B cell (primary cell): ENCODE measurements at regions not wholly inside any gene's neighbourhood (a gene's known extent, or its start where the extent isn't known, plus 50 kb on each side); places are given as distances from the start of the nearest gene placed in this dataset.

Source experiments
- ATAC-seq: fragments of 200-7000 bp; cut with Tn5 transposase; one replicate; pipeline ENCODE4 v1.10.0; 2021; ENCODE audit warnings: low read depth, mild to moderate bottlenecking, moderate number of reproducible peaks, moderate library complexity
- CTCF ChIA-PET: fragments of 350-600 bp; sonication (Branson Sonifier 250); formaldehyde crosslinking; loops from one replicate; lab custom pipeline; 2021; ENCODE audit warnings: antibody characterized with exemption, inconsistent platforms; lab: Charles Lee
- POLR2A ChIA-PET: fragments of 350-600 bp; sonication (Branson Sonifier 250); formaldehyde crosslinking; loops from one replicate; lab custom pipeline; 2021; ENCODE audit warnings: antibody characterized with exemption; lab: Charles Lee
- DNase-seq: peaks from one replicate; pipeline ENCODE4 v3.0.0; 2013
- H2AFZ ChIP-seq: 2 replicates; pipeline ENCODE4 v1.6.1; 2012; ENCODE audit warnings: mild to moderate bottlenecking, low read depth, low read length; ENCODE audit not compliant: insufficient read depth, poor library complexity, severe bottlenecking
- H3K27ac ChIP-seq, 2 donors: 1 replicate in 1 of 2; 2 replicates in 1 of 2; pipeline ENCODE4 v1.5.1; 2012 to 2013; ENCODE audit warnings: low read length in 2 of 2, mild to moderate bottlenecking in 2 of 2, moderate library complexity in 1 of 2
- H3K27me3 ChIP-seq, 4 experiments: fragments of 200-600 bp in 1 of 4; sonication (generic) in 1 of 4; replicated peaks in 1 of 4; 1 replicate in 2 of 4; 2 replicates in 2 of 4; pipeline versions ENCODE4 v1.6.1 to v1.7.0; 2013 to 2016; ENCODE audit warnings: low read length in 3 of 4, mild to moderate bottlenecking in 2 of 4, mixed read lengths in 1 of 4, moderate library complexity in 1 of 4; ENCODE audit not compliant: insufficient read depth in 4 of 4, control insufficient read depth in 3 of 4; ENCODE audit errors: control extremely low read depth in 1 of 4
- H3K36me3 ChIP-seq, 2 experiments: replicated peaks in 1 of 2; 1 replicate in 1 of 2; 2 replicates in 1 of 2; pipeline versions ENCODE4 v1.6.1 to v1.7.1; 2013; ENCODE audit warnings: low read length in 1 of 2; ENCODE audit not compliant: insufficient read depth in 2 of 2, control insufficient read depth in 1 of 2; ENCODE audit errors: control extremely low read depth in 1 of 2, extremely low read depth in 1 of 2
- H3K4me1 ChIP-seq, 2 donors: fragments of 200-600 bp in 1 of 2; sonication (generic) in 1 of 2; 1 replicate in 1 of 2; 2 replicates in 1 of 2; pipeline versions ENCODE4 v1.5.1 to v1.6.1; 2013 to 2017; ENCODE audit warnings: low read length in 2 of 2; ENCODE audit not compliant: control insufficient read depth in 2 of 2, insufficient read depth in 2 of 2
- H3K4me2 ChIP-seq: replicated peaks from 2 replicates; pipeline ENCODE3; 2012; ENCODE audit warnings: mild to moderate bottlenecking, low read depth, low read length; ENCODE audit not compliant: poor library complexity, severe bottlenecking
- H3K4me3 ChIP-seq, 5 experiments: fragments of 200-600 bp in 1 of 5; sonication (generic) in 1 of 5; 1 replicate in 3 of 5; 2 replicates in 2 of 5; pipeline versions ENCODE4 v1.5.1 to v1.7.0; 2011 to 2016; ENCODE audit warnings: low read length in 4 of 5, mild to moderate bottlenecking in 4 of 5, low read depth in 2 of 5, control low read depth in 1 of 5, moderate library complexity in 1 of 5; ENCODE audit not compliant: insufficient read depth in 1 of 5; ENCODE audit errors: control extremely low read depth in 1 of 5, extremely low read depth in 1 of 5
- H3K79me2 ChIP-seq: fragments of 200-600 bp; sonication (generic); one replicate; pipeline ENCODE4 v1.6.0; 2016; ENCODE audit warnings: low read length; ENCODE audit not compliant: control insufficient read depth, insufficient read depth
- H3K9ac ChIP-seq: fragments of 200-600 bp; sonication (generic); 2 replicates; pipeline ENCODE4 v1.6.1; 2017; ENCODE audit warnings: mild to moderate bottlenecking, low read length, moderate library complexity
- H3K9me3 ChIP-seq, 3 donors: one replicate each; pipeline versions ENCODE4 v1.6.1 to v1.7.1; 2013; ENCODE audit warnings: low read length in 2 of 3; ENCODE audit not compliant: control insufficient read depth in 2 of 3, insufficient read depth in 1 of 3; ENCODE audit errors: control extremely low read depth in 1 of 3
- H4K20me1 ChIP-seq: 2 replicates; pipeline ENCODE4 v1.6.0; 2012; ENCODE audit warnings: mild to moderate bottlenecking, low read length; ENCODE audit not compliant: insufficient read depth, control insufficient read depth, poor library complexity, severe bottlenecking
- H3K27ac Mint-ChIP-seq: one replicate; pipeline ENCODE4 v1.8.0; 2021; ENCODE audit warnings: mixed read lengths
- H3K27me3 Mint-ChIP-seq: one replicate; pipeline ENCODE4 v1.8.0; 2021; ENCODE audit warnings: mixed read lengths
- H3K4me1 Mint-ChIP-seq: one replicate; pipeline ENCODE4 v1.8.0; 2021; ENCODE audit warnings: mixed read lengths
- H3K4me3 Mint-ChIP-seq: one replicate; pipeline ENCODE4 v1.8.0; 2021; ENCODE audit warnings: mixed read lengths
- H3K9me3 Mint-ChIP-seq: one replicate; pipeline ENCODE4 v1.8.0; 2022; ENCODE audit warnings: mixed read lengths; ENCODE audit not compliant: insufficient read depth
- EZH2 ChIP-seq: IDR thresholded peaks from 2 replicates; pipeline ENCODE4 v1.6.1; 2012; ENCODE audit warnings: borderline replicate concordance, low read depth, mild to moderate bottlenecking, moderate library complexity, low read length; ENCODE audit not compliant: insufficient read depth, poor library complexity, severe bottlenecking
- WGBS: methylation state at CpG from one replicate; pipeline ENCODE4 v1.1.5; 2013; ENCODE audit warnings: missing lambda C conversion rate; ENCODE audit not compliant: insufficient coverage; 5-methylcytosine and 5-hydroxymethylcytosine counted together
- intact Hi-C: fragments of 100-400 bp; cut with micrococcal nuclease; formaldehyde crosslinking; loops from one replicate; pipeline ENCODE4 v1.10.0; 2022
- TF ChIP-seq, protein P1 (sequence below): fragments of 200-600 bp; IDR thresholded peaks from one replicate; pipeline ENCODE4 v1.8.0; 2022; ENCODE audit warnings: antibody characterized with exemption, mild to moderate bottlenecking

DNA sequence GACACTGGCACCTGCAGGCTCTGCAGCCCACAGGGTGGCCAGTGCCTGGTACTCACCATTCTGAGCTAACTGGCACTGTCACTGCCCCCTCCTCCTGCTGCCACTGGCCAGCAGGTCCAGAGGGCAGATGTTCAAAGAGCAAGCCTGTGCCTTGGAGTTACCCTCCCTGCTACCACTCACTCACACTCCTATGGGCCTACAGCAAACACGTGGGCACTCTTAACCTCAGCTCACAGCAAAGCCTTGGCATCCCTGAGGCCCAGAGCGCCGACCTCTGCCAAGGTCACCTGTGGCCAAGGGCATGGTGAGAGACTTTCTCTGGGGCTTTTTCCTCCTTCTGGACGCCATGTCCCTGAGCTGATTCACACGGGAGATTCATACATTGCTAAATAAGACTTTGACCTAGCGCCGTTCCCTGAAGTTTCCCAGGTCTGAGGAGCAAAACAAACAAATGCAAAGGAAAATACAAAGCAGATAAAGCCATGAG is 270.0 kb upstream of the PPP2R2D start:
- 89% methylated on average over 7 of the region's 7 CpGs for WGBS
- intact Hi-C loops, result no loop called here
- no peaks in the 10 kb centered on the region for H3K4me1 Mint-ChIP-seq
- Histone ChIP-seq H3K27me3 (peaks cover 0 to 2% (median 0%) of the 10 kb centered on the region in 4 experiments), H3K27ac (no peak overlapping the region), H3K79me2 (no peaks in the 10 kb centered on the region), H2AFZ (no peak overlapping the region), H4K20me1 (no peaks in the 10 kb centered on the region), H3K9ac (no peak overlapping the region), H3K4me2 (no peak overlapping the region), H3K4me3 (no peak overlapping the region), H3K9me3 (peaks cover 3 to 21% (median 4%) of the 10 kb centered on the region in 3 donors), H3K4me1 (no peaks in the 10 kb centered on the region), H3K36me3 (no peaks in the 10 kb centered on the region)
- H3K9me3 Mint-ChIP-seq, result no peaks in the 10 kb centered on the region
- CTCF ChIA-PET, result no interaction called here
- DNase-seq (no peak), ATAC-seq (no peak)
- no peak for TF ChIP-seq EZH2
- TF ChIP-seq, protein P1, sequence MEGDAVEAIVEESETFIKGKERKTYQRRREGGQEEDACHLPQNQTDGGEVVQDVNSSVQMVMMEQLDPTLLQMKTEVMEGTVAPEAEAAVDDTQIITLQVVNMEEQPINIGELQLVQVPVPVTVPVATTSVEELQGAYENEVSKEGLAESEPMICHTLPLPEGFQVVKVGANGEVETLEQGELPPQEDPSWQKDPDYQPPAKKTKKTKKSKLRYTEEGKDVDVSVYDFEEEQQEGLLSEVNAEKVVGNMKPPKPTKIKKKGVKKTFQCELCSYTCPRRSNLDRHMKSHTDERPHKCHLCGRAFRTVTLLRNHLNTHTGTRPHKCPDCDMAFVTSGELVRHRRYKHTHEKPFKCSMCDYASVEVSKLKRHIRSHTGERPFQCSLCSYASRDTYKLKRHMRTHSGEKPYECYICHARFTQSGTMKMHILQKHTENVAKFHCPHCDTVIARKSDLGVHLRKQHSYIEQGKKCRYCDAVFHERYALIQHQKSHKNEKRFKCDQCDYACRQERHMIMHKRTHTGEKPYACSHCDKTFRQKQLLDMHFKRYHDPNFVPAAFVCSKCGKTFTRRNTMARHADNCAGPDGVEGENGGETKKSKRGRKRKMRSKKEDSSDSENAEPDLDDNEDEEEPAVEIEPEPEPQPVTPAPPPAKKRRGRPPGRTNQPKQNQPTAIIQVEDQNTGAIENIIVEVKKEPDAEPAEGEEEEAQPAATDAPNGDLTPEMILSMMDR, result no peak
- H3K27ac Mint-ChIP-seq, result no peak overlapping the region
- POLR2A ChIA-PET, result no interaction called here
- H3K27me3 Mint-ChIP-seq, result peaks cover 2% of the 10 kb centered on the region
- no peak overlapping the region for H3K4me3 Mint-ChIP-seq

DNA sequence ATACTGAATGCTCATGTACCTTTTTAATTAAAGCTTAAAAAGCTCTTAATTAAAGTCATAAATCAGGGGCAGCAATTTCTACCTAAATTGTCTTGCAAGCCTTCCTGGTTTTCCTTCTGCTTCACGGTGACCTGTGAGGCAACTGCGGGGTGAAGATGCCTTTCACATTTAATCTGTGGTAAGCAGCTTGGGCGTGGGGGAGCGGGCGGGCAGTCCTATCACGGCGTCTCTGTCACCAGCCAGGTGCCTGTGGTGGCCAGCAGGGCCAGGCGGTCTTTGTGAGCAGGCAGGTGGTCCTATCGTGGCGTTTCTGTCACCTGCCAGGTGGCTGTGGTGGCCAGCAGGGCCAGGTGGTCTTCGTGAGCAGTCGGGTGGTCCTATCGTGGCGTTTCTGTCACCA is 269.2 kb upstream of the PPP2R2D start:
- no peak overlapping the region for H3K4me3 Mint-ChIP-seq
- Histone ChIP-seq H2AFZ (no peak overlapping the region), H3K36me3 (no peaks in the 10 kb centered on the region), H3K9ac (no peak overlapping the region), H3K27ac (no peak overlapping the region), H3K4me3 (no peak overlapping the region), H3K79me2 (no peaks in the 10 kb centered on the region), H3K4me1 (no peaks in the 10 kb centered on the region), H4K20me1 (no peaks in the 10 kb centered on the region), H3K4me2 (no peak overlapping the region), H3K27me3 (peaks cover 0 to 3% (median 0%) of the 10 kb centered on the region in 4 experiments), H3K9me3 (peaks cover 3 to 16% (median 4%) of the 10 kb centered on the region in 3 donors)
- TF ChIP-seq, protein P1, result no peak
- TF ChIP-seq EZH2, result no peak
- 90% methylated on average over 14 of the region's 14 CpGs for WGBS
- ChIA-PET CTCF (no interaction called here), POLR2A (no interaction called here)
- H3K27ac Mint-ChIP-seq, result no peak overlapping the region
- intact Hi-C loops, result no loop called here
- H3K4me1 Mint-ChIP-seq, result no peaks in the 10 kb centered on the region
- DNase-seq, result no peak
- peaks cover 4% of the 10 kb centered on the region for H3K27me3 Mint-ChIP-seq
- ATAC-seq, result no peak
- H3K9me3 Mint-ChIP-seq, result no peaks in the 10 kb centered on the region
